ENCODE measurements at regions not wholly inside any gene's neighbourhood (a gene's known extent, or its start where the extent isn't known, plus 50 kb on each side); places are given as distances from the start of the nearest gene placed in this dataset.

DNA sequence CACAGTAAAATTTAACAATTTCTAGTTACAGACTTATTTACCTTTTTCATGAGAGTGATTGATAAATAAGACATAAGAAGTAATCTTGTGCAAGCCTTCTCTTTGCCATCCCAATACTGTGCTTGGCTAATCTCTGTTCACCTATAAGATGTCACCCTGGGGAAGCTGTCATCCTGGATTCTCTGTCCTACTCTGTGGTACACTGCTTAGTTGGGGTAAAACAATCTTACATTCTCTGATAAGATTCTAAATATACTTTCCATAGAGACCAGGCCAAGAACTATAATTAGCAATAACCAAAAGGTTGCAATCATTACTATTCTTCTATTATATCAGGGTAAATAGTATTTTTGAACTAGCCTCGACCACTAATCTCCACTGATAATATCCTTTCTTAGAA is 1218.3 kb upstream of the CADM2 start:
- TF ChIP-seq, protein P1, sequence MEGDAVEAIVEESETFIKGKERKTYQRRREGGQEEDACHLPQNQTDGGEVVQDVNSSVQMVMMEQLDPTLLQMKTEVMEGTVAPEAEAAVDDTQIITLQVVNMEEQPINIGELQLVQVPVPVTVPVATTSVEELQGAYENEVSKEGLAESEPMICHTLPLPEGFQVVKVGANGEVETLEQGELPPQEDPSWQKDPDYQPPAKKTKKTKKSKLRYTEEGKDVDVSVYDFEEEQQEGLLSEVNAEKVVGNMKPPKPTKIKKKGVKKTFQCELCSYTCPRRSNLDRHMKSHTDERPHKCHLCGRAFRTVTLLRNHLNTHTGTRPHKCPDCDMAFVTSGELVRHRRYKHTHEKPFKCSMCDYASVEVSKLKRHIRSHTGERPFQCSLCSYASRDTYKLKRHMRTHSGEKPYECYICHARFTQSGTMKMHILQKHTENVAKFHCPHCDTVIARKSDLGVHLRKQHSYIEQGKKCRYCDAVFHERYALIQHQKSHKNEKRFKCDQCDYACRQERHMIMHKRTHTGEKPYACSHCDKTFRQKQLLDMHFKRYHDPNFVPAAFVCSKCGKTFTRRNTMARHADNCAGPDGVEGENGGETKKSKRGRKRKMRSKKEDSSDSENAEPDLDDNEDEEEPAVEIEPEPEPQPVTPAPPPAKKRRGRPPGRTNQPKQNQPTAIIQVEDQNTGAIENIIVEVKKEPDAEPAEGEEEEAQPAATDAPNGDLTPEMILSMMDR (IDR thresholded peaks at IDR 0.05; ENCODE audit: low read depth, low read length, missing control alignments), result no peak
- H3K4me3 ChIP-seq (replicated peaks; ENCODE audit: low read depth, low read length), result no peak overlapping the region
- DNase-seq (ENCODE audit: extremely low read depth, low read depth), result no peak

DNA sequence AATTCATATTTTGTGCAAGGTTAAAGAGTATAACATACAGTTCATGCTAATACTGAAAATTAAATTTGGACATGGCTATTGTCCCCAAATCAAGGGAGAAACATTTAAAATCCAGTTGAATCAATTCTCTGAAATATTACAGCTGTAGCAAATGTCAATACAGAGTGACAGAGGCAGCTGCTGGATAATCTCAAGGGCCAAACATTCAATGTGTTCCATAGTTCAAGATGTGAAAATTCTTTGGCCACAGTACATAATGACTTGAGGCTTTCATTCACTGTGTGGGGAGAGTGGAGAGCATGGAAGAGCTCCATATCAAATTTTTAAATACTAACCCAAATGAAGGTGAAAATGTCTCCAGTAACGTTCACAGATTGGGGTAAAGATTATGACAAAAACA is 1192.8 kb upstream of the CADM2 start:
- TF ChIP-seq, protein P1 (IDR thresholded peaks at IDR 0.05; ENCODE audit: low read depth, low read length, missing control alignments), result no peak
- no peak for DNase-seq (ENCODE audit: extremely low read depth, low read depth)
- no peak overlapping the region for H3K4me3 ChIP-seq (replicated peaks; ENCODE audit: low read depth, low read length)

DNA sequence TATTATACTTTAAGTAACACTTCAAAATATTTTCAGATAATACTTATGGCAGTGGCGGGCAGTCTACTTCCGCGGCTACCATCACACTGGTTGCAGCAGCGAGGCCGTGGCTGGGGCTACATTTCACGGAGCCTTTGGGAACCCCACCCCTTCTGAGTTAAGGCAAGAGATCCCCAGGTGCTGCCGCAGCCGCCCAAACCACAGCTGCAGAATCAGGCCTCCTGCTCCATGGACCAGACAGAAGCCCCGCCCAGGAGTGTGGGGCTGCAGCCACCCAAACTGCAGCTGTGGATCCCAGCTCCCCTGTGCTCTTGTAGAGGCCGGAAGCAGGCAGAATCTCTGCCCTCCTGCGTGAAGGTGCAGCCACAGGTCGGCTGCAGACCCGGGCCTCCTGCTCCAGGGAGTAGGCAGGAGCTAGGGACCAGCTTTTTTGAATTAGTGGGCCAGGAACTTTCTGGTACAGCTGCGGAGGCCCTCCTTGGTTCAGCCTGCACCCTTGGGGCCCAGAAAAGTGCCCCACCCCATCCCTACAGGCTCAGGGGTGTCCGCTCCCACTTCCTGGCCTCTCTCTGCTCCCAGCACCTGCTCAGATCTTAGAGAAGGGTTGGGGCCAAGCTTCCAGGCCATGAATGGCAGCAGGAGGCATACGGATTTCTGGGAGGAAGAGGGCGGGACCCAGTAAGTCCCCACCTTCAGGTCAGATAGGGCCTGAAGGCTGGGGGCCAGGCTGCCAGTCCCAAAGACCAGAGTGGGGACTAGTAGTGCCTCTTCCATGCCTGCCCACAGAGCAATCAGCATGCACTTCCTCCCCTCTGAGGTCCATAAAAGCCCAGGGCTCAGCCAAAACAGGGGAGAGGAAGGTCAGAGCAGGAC is 1188.8 kb upstream of the CADM2 start:
- no peak overlapping the region for H3K4me3 ChIP-seq (replicated peaks; ENCODE audit: low read depth, low read length)
- TF ChIP-seq, protein P1 (IDR thresholded peaks at IDR 0.05; ENCODE audit: low read depth, low read length, missing control alignments), result no peak
- no peak for DNase-seq (ENCODE audit: extremely low read depth, low read depth)

DNA sequence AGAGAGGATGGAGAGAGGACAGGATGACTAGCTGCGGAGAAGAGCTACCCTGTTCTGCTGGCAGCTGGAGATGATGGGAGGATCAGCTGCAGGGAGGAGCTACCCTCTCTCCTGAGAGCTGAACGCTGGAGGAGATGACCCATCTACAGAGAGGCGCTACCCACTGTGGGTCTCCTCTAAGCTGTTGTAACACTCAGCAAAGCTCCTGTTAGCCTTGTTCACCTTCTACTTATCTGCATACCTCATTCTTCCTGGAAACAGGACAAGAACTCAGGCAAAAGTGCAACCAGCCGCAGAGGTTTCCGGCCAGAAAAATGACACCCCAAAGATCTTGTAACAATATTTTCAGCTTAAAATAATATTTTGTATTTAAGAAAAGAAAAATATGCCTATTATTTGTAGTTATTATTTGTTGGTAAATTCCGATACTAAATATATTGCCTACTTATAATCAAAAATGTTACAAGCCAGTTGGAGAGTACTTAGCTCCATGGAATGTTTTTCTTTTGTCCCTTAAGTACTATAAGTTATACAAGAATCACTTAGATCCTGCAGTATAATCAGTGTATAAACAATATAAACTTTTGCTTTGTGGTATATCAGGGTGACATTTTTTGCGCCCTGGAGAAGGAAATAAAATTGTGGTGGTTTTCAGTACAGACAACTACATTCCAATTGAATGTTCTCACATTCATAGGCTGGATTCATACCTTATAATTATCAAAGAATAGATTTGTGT is 1188.0 kb upstream of the CADM2 start:
- H3K4me3 ChIP-seq (replicated peaks; ENCODE audit: low read depth, low read length), result no peak overlapping the region
- DNase-seq (ENCODE audit: extremely low read depth, low read depth), result no peak
- TF ChIP-seq, protein P1 (IDR thresholded peaks at IDR 0.05; ENCODE audit: low read depth, low read length, missing control alignments), result no peak

DNA sequence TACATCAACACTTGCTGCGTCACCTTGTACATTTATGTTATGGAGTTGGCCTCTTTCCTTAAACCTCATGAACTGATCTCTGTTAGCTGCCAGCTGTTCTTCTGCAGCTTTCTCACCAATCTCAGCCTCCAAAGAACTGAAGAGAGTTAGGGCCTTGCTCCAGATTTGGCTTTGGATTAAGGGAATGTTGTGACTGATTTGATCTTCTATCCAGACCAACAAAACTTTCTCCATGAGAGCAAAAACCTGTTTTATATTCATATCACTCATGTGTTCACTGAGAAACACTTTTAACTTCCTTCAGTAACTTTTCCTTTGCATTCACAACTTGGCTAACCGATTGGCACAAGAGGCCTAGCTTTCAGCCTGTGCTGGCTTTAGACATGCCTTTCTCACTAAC is 1156.0 kb upstream of the CADM2 start:
- TF ChIP-seq, protein P1 (IDR thresholded peaks at IDR 0.05; ENCODE audit: low read depth, low read length, missing control alignments), result no peak
- no peak overlapping the region for H3K4me3 ChIP-seq (replicated peaks; ENCODE audit: low read depth, low read length)
- no peak for DNase-seq (ENCODE audit: extremely low read depth, low read depth)

DNA sequence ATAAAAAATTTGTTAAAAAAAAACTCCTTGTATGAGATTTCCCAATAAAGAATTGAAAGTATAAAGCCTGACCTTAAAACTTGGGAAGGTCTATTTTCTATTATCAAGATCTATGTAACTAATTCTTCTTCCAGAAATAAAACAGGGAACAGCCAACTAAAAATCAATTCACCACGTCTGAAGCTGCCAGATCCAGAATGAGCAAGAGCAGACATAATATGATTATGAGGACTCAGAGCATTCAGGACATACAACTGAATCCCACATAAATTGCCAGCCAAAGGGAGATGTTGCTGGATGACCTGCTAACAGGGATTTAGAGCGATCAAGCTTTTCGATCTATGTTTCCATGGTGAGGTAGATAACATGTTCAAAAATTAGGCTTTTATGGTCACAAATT is 1151.3 kb upstream of the CADM2 start:
- no peak overlapping the region for H3K4me3 ChIP-seq (replicated peaks; ENCODE audit: low read depth, low read length)
- DNase-seq (ENCODE audit: extremely low read depth, low read depth), result no peak
- TF ChIP-seq, protein P1 (IDR thresholded peaks at IDR 0.05; ENCODE audit: low read depth, low read length, missing control alignments), result no peak

Measured in HFF-Myc (cell line).